GM10266 (cell line): ENCODE measurements at regions not wholly inside any gene's neighbourhood (a gene's known extent, or its start where the extent isn't known, plus 50 kb on each side); places are given as distances from the start of the nearest gene placed in this dataset.
A peak's percentile ranks its signal among the peaks of the same experiment; 100 is the strongest.

Experiments
- DNase-seq: peaks from one replicate; pipeline ENCODE4 v3.0.0; 2012; ENCODE audit errors: extremely low spot score
- CTCF ChIP-seq: IDR thresholded peaks from 2 replicates; pipeline ENCODE4 v1.5.1; 2012; ENCODE audit warnings: mild to moderate bottlenecking, low read depth; ENCODE audit not compliant: control insufficient read depth, insufficient read depth; ENCODE audit errors: missing control alignments

- TF ChIP-seq CTCF: no peak
- DNase-seq: no peak
Observed at GRCh38 chr11:77530879-77531278, 57.0 kb upstream of the PAK1 start.

GRCh38 chr11:77529685-77530084 is 55.8 kb upstream of the PAK1 start:
- no peak for TF ChIP-seq CTCF
- no peak for DNase-seq

GRCh38 chr11:77525455-77526091 is 51.7 kb upstream of the PAK1 start:
- no peak for TF ChIP-seq CTCF
- no peak for DNase-seq

GRCh38 chr11:77524539-77524938 is 50.6 kb upstream of the PAK1 start:
- DNase-seq: no peak
- peak; percentile 15 for TF ChIP-seq CTCF

GRCh38 chr11:77523712-77524111 is 49.8 kb upstream of the PAK1 start:
- TF ChIP-seq CTCF: no peak
- no peak for DNase-seq
